ENCODE measurements at regions not wholly inside any gene's neighbourhood (a gene's known extent, or its start where the extent isn't known, plus 50 kb on each side); places are given as distances from the start of the nearest gene placed in this dataset.

DNA sequence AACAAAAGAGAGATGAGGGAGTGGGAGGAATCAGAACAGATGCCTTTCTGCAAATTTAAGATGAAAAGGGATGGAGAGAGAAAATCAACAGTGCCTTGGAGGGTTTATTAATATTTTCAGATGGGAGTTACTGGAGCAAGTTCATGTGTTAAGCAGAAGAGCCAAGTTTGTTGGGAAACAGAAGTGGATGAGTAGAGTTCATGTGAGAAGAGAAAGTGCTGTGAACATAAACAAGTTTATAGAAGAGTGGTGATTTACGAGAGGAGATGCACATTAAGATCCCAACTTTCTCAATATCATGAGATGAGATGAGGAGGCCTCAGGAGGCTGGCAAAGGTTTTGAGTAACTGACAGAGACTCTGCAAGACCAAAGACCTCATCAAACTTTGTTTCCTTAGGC is 274.1 kb upstream of the HTR2A start:
- DNase-seq (ENCODE audit: low read depth, low spot score) (no peak), FAIRE-seq (no peak)
- Histone ChIP-seq H3K27me3 (ENCODE audit: control insufficient read depth in 2 of 2, insufficient read depth in 2 of 2, low read length in 2 of 2) (no peaks in the 10 kb centered on the region), H3K4me1 (ENCODE audit: control insufficient read depth, extremely low read depth, insufficient read depth, low read length) (no peaks in the 10 kb centered on the region), H3K27ac (ENCODE audit: insufficient read depth, low read depth, low read length) (no peak overlapping the region), H3K79me2 (ENCODE audit: control insufficient read depth, insufficient read depth, low read length) (no peaks in the 10 kb centered on the region), H2AFZ (ENCODE audit: low read depth, low read length) (no peak overlapping the region), H3K9me1 (replicated peaks; ENCODE audit: control insufficient read depth, extremely low read depth, insufficient read depth, low read length) (no peaks in the 10 kb centered on the region), H3K4me3 (replicated peaks in 1 of 3; ENCODE audit: insufficient read depth in 1 of 3, low read depth in 1 of 3, low read length in 3 of 3) (no peak overlapping the region), H3K9ac (replicated peaks; ENCODE audit: extremely low read depth, insufficient read depth, low read length) (no peak overlapping the region), H4K20me1 (replicated peaks; ENCODE audit: control insufficient read depth, extremely low read depth, insufficient read depth, low read length) (no peaks in the 10 kb centered on the region), H3K9me3 (replicated peaks; ENCODE audit: control insufficient read depth, insufficient read depth, low read length) (peaks cover 3% of the 10 kb centered on the region), H3K36me3 (ENCODE audit: control insufficient read depth in 2 of 2, extremely low read depth in 1 of 2, insufficient read depth in 2 of 2, low read length in 2 of 2) (no peaks in the 10 kb centered on the region), H3K4me2 (ENCODE audit: insufficient read depth, low read length) (no peak overlapping the region)
- dilution Hi-C loops (cut with MboI; ENCODE audit: extremely low pct_ligation_motif_present, low sequenced_read_pairs) = no loop called here
- intact Hi-C loops (cut with micrococcal nuclease) = no loop called here
- ChIA-PET POLR2A (no interaction called here), CTCF (no interaction called here)
- BruUV-seq (replicated peaks) = no TSS peak
- TF ChIP-seq FOS (IDR thresholded peaks at IDR 0.05; ENCODE audit: borderline replicate concordance, insufficient read depth, low read length) = no peak
- no peak for TF ChIP-seq EZH2 (IDR thresholded peaks at IDR 0.05; ENCODE audit: borderline replicate concordance, low read depth, low read length, severe bottlenecking)
- no peak for TF ChIP-seq POLR2AphosphoS5 (IDR thresholded peaks at IDR 0.05; ENCODE audit: insufficient read depth, low read depth, low read length)
- no peak for TF ChIP-seq POLR2A (IDR thresholded peaks at IDR 0.05; ENCODE audit: low read depth, low read length)
- no peak for TF ChIP-seq MYC (IDR thresholded peaks at IDR 0.05; ENCODE audit: low read depth, low read length)
- no peak for TF ChIP-seq GATA2 (IDR thresholded peaks at IDR 0.05; ENCODE audit: insufficient read depth, insufficient read length, low read depth, low read length)
- no peak for TF ChIP-seq JUN (IDR thresholded peaks at IDR 0.05; ENCODE audit: borderline replicate concordance, insufficient read depth, insufficient read length, low read depth)
- TF ChIP-seq, protein P1, sequence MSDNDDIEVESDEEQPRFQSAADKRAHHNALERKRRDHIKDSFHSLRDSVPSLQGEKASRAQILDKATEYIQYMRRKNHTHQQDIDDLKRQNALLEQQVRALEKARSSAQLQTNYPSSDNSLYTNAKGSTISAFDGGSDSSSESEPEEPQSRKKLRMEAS (IDR thresholded peaks at IDR 0.05; ENCODE audit: insufficient read depth, insufficient read length) = no peak
- TF ChIP-seq, protein P2, sequence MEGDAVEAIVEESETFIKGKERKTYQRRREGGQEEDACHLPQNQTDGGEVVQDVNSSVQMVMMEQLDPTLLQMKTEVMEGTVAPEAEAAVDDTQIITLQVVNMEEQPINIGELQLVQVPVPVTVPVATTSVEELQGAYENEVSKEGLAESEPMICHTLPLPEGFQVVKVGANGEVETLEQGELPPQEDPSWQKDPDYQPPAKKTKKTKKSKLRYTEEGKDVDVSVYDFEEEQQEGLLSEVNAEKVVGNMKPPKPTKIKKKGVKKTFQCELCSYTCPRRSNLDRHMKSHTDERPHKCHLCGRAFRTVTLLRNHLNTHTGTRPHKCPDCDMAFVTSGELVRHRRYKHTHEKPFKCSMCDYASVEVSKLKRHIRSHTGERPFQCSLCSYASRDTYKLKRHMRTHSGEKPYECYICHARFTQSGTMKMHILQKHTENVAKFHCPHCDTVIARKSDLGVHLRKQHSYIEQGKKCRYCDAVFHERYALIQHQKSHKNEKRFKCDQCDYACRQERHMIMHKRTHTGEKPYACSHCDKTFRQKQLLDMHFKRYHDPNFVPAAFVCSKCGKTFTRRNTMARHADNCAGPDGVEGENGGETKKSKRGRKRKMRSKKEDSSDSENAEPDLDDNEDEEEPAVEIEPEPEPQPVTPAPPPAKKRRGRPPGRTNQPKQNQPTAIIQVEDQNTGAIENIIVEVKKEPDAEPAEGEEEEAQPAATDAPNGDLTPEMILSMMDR (IDR thresholded peaks at IDR 0.05; ENCODE audit: extremely low read depth in 1 of 2, insufficient read depth in 1 of 2, low read depth in 1 of 2, low read length in 2 of 2) = no peak
